ENCODE measurements at regions not wholly inside any gene's neighbourhood (a gene's known extent, or its start where the extent isn't known, plus 50 kb on each side); places are given as distances from the start of the nearest gene placed in this dataset.

DNA sequence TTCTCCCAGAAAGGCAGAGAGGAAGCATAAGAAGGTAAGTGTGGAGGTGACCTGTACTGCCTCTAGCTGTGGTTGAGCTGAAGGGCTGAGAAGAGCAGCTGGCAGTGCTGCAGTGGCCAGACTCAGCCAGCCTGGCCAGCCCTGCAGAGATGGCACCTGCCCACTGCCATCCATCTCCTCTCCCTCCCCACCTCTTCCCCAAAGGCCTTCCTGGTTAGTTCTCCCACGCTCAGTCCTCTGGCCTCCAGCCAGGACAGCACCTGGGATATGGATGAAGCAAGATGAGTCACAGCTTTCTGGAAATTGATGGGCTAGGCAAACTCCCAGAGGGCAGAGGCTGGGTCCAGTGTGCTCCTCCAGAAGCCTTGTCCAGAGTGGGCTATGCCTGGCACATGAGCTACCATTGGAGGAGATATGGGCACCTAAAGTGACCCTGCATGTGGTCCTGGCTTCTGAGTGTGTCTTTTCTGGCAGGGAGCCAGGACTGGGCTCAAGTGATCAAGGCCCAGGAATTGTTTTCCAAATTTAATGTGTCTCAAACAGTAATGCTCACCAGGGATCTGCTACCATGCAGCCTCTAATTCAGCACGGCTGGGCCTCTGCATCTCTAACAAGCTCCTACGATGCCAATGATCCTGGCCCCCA lies 81.0 kb upstream of the CACUL1 start (continued):
- TF ChIP-seq, protein P1, sequence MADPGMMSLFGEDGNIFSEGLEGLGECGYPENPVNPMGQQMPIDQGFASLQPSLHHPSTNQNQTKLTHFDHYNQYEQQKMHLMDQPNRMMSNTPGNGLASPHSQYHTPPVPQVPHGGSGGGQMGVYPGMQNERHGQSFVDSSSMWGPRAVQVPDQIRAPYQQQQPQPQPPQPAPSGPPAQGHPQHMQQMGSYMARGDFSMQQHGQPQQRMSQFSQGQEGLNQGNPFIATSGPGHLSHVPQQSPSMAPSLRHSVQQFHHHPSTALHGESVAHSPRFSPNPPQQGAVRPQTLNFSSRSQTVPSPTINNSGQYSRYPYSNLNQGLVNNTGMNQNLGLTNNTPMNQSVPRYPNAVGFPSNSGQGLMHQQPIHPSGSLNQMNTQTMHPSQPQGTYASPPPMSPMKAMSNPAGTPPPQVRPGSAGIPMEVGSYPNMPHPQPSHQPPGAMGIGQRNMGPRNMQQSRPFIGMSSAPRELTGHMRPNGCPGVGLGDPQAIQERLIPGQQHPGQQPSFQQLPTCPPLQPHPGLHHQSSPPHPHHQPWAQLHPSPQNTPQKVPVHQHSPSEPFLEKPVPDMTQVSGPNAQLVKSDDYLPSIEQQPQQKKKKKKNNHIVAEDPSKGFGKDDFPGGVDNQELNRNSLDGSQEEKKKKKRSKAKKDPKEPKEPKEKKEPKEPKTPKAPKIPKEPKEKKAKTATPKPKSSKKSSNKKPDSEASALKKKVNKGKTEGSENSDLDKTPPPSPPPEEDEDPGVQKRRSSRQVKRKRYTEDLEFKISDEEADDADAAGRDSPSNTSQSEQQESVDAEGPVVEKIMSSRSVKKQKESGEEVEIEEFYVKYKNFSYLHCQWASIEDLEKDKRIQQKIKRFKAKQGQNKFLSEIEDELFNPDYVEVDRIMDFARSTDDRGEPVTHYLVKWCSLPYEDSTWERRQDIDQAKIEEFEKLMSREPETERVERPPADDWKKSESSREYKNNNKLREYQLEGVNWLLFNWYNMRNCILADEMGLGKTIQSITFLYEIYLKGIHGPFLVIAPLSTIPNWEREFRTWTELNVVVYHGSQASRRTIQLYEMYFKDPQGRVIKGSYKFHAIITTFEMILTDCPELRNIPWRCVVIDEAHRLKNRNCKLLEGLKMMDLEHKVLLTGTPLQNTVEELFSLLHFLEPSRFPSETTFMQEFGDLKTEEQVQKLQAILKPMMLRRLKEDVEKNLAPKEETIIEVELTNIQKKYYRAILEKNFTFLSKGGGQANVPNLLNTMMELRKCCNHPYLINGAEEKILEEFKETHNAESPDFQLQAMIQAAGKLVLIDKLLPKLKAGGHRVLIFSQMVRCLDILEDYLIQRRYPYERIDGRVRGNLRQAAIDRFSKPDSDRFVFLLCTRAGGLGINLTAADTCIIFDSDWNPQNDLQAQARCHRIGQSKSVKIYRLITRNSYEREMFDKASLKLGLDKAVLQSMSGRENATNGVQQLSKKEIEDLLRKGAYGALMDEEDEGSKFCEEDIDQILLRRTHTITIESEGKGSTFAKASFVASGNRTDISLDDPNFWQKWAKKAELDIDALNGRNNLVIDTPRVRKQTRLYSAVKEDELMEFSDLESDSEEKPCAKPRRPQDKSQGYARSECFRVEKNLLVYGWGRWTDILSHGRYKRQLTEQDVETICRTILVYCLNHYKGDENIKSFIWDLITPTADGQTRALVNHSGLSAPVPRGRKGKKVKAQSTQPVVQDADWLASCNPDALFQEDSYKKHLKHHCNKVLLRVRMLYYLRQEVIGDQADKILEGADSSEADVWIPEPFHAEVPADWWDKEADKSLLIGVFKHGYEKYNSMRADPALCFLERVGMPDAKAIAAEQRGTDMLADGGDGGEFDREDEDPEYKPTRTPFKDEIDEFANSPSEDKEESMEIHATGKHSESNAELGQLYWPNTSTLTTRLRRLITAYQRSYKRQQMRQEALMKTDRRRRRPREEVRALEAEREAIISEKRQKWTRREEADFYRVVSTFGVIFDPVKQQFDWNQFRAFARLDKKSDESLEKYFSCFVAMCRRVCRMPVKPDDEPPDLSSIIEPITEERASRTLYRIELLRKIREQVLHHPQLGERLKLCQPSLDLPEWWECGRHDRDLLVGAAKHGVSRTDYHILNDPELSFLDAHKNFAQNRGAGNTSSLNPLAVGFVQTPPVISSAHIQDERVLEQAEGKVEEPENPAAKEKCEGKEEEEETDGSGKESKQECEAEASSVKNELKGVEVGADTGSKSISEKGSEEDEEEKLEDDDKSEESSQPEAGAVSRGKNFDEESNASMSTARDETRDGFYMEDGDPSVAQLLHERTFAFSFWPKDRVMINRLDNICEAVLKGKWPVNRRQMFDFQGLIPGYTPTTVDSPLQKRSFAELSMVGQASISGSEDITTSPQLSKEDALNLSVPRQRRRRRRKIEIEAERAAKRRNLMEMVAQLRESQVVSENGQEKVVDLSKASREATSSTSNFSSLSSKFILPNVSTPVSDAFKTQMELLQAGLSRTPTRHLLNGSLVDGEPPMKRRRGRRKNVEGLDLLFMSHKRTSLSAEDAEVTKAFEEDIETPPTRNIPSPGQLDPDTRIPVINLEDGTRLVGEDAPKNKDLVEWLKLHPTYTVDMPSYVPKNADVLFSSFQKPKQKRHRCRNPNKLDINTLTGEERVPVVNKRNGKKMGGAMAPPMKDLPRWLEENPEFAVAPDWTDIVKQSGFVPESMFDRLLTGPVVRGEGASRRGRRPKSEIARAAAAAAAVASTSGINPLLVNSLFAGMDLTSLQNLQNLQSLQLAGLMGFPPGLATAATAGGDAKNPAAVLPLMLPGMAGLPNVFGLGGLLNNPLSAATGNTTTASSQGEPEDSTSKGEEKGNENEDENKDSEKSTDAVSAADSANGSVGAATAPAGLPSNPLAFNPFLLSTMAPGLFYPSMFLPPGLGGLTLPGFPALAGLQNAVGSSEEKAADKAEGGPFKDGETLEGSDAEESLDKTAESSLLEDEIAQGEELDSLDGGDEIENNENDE (IDR thresholded peaks at IDR 0.05; ENCODE audit: insufficient replicate concordance, low read length) = no peak
- no peak for TF ChIP-seq POLR2A (IDR thresholded peaks at IDR 0.05; ENCODE audit: control extremely low read depth in 1 of 2, low read depth in 2 of 2, low read length in 2 of 2)
- TF ChIP-seq, protein P2, sequence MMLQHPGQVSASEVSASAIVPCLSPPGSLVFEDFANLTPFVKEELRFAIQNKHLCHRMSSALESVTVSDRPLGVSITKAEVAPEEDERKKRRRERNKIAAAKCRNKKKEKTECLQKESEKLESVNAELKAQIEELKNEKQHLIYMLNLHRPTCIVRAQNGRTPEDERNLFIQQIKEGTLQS (IDR thresholded peaks at IDR 0.05; ENCODE audit: insufficient read depth, low read depth, low read length) = no peak
- TF ChIP-seq, protein P3, sequence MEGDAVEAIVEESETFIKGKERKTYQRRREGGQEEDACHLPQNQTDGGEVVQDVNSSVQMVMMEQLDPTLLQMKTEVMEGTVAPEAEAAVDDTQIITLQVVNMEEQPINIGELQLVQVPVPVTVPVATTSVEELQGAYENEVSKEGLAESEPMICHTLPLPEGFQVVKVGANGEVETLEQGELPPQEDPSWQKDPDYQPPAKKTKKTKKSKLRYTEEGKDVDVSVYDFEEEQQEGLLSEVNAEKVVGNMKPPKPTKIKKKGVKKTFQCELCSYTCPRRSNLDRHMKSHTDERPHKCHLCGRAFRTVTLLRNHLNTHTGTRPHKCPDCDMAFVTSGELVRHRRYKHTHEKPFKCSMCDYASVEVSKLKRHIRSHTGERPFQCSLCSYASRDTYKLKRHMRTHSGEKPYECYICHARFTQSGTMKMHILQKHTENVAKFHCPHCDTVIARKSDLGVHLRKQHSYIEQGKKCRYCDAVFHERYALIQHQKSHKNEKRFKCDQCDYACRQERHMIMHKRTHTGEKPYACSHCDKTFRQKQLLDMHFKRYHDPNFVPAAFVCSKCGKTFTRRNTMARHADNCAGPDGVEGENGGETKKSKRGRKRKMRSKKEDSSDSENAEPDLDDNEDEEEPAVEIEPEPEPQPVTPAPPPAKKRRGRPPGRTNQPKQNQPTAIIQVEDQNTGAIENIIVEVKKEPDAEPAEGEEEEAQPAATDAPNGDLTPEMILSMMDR (IDR thresholded peaks at IDR 0.05; ENCODE audit: control extremely low read depth in 1 of 3, insufficient read depth in 1 of 3, low read depth in 1 of 3, low read length in 3 of 3) = no peak

All from H1 (cell line).